RWPE1 (cell line): ENCODE measurements at regions not wholly inside any gene's neighbourhood (a gene's known extent, or its start where the extent isn't known, plus 50 kb on each side); places are given as distances from the start of the nearest gene placed in this dataset.

Experiments used
- CTCF ChIA-PET: fragments of 350-600 bp; sonication (Branson Sonifier 250); formaldehyde crosslinking; extraction: SDS; loops from one replicate; lab custom pipeline; 2021; lab: Yijun Ruan, JAX
- POLR2A ChIA-PET: fragments of 400-600 bp; formaldehyde crosslinking; extraction: SDS; loops from one replicate; lab custom pipeline; 2020; ENCODE audit warnings: antibody characterized with exemption; ENCODE audit not compliant: low non-redundant PET; lab: Yijun Ruan, JAX
- DNase-seq: peaks from one replicate; pipeline ENCODE4 v3.0.0; 2012; ENCODE audit warnings: low spot score
- H3K27ac ChIP-seq: fragments of 450-650 bp; 2 replicates; pipeline ENCODE4 v1.5.1; 2017
- TF ChIP-seq, protein P1 (sequence below): fragments of 450-650 bp; conservative IDR thresholded peaks from 2 replicates; pipeline ENCODE4 v1.5.1; 2017; ENCODE audit warnings: low read depth, mild to moderate bottlenecking

DNA sequence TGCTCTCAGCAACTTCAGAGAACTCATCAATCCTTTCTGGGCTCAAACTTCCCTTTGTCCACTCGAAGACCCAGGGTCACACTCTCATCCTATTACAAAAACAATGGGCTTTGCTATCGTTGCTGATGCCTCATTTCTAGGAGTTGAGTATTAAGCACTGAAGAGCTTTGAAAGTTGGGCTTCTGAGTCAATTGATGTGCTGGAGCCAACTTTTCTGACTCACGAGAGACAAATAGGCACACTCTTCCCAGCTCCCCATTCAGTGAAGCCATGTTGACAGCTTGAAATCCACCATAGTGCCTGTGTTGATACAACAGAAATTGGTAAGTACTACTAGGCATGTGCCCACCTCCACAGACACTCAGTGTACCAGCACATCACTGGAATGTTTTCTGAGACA lies 97.5 kb upstream of the PRSS58 start:
- no peak overlapping the region for H3K27ac ChIP-seq
- POLR2A ChIA-PET, result no interaction called here
- DNase-seq, result no peak
- CTCF ChIA-PET, result interaction anchor here (1.4 kb wide), 2 partner anchors 104 to 123 kb away, joined by 4 to 5 read pairs; no protein-coding TSS in a partner anchor
- TF ChIP-seq, protein P1, sequence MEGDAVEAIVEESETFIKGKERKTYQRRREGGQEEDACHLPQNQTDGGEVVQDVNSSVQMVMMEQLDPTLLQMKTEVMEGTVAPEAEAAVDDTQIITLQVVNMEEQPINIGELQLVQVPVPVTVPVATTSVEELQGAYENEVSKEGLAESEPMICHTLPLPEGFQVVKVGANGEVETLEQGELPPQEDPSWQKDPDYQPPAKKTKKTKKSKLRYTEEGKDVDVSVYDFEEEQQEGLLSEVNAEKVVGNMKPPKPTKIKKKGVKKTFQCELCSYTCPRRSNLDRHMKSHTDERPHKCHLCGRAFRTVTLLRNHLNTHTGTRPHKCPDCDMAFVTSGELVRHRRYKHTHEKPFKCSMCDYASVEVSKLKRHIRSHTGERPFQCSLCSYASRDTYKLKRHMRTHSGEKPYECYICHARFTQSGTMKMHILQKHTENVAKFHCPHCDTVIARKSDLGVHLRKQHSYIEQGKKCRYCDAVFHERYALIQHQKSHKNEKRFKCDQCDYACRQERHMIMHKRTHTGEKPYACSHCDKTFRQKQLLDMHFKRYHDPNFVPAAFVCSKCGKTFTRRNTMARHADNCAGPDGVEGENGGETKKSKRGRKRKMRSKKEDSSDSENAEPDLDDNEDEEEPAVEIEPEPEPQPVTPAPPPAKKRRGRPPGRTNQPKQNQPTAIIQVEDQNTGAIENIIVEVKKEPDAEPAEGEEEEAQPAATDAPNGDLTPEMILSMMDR, result no peak

DNA sequence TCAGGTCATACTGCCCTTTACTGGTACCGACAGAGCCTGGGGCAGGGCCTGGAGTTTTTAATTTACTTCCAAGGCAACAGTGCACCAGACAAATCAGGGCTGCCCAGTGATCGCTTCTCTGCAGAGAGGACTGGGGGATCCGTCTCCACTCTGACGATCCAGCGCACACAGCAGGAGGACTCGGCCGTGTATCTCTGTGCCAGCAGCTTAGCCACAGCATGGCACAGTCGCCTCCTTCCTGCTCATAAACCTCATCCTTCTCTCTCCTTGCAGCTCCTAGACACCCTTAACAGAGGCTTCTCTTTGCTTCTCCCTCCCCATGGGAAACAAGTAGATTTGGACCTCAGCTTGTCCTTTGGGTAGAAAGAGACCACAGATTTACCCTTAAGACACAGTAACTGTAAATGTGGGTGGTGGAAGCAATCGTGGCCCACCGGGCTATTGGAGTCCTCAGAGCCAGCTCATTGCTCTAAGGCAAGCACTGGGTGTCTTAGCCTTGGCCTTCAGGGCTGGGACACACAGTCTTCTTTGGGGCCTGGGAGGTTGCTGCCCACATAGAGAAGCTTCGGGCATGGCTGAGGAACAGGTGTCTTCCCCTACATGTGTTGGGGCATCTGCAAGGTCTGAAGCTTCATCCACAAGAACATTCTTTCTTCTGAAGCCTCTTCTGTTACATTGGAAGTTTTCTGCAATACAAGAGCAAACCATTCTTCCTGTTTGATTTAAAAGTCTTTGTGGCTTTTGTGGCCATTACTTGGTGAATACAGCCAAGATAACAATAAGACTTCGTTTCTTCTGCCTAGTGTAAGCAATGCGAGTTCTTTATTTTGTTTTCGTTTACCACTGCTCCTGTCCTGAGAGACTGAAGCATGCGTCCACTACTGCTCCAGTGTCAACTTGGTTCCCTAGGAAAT lies 95.5 kb upstream of the PRSS58 start:
- TF ChIP-seq, protein P1, result no peak
- no peak for DNase-seq
- POLR2A ChIA-PET, result no interaction called here
- no peak overlapping the region for H3K27ac ChIP-seq
- CTCF ChIA-PET, result no interaction called here

DNA sequence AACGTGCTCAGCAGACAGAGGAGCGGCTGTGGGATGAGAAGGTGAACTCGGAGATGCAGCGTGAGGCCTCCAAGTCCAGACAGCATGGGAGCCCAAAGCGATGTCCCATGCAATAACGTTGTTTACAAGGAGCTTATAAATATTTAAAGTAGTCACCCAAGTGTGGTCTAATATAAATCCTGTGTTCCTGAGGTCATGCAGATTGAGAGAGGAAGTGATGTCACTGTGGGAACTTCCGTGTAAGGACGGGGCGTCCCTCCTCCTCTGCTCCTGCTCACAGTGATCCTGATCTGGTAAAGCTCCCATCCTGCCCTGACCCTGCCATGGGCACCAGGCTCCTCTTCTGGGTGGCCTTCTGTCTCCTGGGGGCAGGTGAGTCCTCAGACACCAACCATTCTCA lies 94.7 kb upstream of the PRSS58 start:
- no peak overlapping the region for H3K27ac ChIP-seq
- TF ChIP-seq, protein P1, result no peak
- CTCF ChIA-PET, result no interaction called here
- POLR2A ChIA-PET, result no interaction called here
- no peak for DNase-seq

DNA sequence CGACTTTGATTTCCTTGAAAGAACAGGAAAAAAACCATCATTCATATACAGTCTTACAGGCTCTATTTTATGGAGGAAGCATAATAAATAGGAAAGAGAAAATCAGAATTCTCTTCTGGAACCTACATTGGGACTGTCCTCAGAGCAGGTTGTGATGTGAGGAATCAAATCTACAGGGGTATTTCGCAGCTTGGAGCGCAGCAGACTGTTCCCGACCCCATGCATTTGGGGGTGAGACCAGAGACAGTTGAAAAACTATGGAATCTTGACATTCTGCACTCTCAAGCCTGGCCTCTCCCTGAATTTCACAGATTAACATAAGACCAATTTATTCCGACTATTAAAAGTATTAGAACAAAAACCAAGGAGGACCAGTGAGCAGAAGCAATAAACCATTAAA lies 93.3 kb upstream of the PRSS58 start:
- H3K27ac ChIP-seq, result no peak overlapping the region
- TF ChIP-seq, protein P1, result no peak
- DNase-seq, result no peak
- CTCF ChIA-PET, result interaction anchor here (0.7 kb wide), 1 partner anchor 311 kb away, joined by 8 read pairs; no protein-coding TSS in a partner anchor
- POLR2A ChIA-PET, result no interaction called here

DNA sequence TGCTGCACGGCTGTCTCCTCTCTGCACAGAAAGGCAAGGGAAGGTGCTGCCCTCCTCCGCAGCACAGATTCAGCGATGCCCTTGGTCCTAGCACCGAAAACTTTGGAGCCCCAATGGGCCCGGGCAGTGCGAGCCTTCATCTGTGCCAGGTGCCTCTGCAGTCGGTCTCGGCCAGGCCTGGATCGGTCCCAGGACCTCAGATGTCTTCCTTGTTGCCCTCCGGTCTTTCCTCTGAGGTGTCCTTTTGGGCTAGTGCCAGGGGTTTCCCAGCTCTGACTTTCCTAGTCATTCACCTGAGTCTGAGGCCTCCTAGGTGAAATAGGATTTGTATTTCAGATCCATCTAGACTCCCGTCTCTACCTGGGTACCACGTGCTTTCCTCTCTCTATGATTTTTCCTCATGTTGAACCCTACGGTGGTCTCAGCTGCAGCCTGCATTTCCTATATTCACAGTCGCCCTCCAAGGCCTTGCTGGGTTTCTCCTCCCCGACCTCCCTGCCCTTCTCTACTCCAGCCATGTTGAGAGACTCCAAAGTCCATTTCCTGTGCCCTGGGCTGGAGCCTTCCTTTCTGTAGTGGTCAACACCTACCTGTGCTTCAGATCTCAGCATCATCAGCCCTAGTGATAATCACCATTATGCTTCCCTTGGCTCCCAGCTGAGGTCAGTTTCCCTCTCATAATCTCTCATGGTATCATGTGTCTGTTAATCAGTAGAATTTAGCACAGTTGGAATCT lies 92.0 kb upstream of the PRSS58 start:
- POLR2A ChIA-PET, result no interaction called here
- peak; percentile 20 for DNase-seq
- H3K27ac ChIP-seq, result no peak overlapping the region
- TF ChIP-seq, protein P1, result no peak
- CTCF ChIA-PET, result interaction anchor here (0.7 kb wide), 1 partner anchor 128 kb away, joined by 3 read pairs; no protein-coding TSS in a partner anchor

DNA sequence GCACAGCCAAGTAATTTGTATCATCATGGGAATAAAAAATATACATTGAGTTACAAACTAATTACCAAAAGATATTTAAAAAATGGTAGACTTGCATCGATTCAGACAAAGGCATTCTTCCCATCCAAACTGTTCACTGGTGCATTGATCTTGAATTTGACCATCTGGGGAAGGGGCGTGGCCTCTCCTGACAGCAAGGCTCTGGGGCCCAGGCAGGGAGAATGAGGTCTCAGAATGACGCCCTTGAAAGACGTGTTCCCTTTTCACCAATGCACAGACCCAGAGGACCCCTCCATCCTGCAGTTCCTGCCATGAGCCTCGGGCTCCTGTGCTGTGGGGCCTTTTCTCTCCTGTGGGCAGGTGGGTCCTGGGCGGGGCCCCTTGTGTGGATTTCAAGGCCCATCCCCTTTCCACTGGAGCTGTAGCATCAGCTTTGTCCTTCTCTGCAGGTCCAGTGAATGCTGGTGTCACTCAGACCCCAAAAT lies 91.1 kb upstream of the PRSS58 start:
- POLR2A ChIA-PET, result no interaction called here
- CTCF ChIA-PET, result no interaction called here
- TF ChIP-seq, protein P1, result no peak
- H3K27ac ChIP-seq, result no peak overlapping the region
- DNase-seq, result no peak
